Spleen (tissue), 11 donors: ENCODE measurements at regions not wholly inside any gene's neighbourhood (a gene's known extent, or its start where the extent isn't known, plus 50 kb on each side); places are given as distances from the start of the nearest gene placed in this dataset.

ENCODE experiments used
- DNase-seq: peaks from one replicate; pipeline ENCODE4 v3.0.0-alpha.2; 2020
- H3K27ac ChIP-seq, 8 donors: fragments of 200-600 bp; sonication (generic) in 7 of 8; 1 replicate in 4 of 8; 2 replicates in 4 of 8; pipeline versions ENCODE4 v1.5.0 to v1.8.0; 2016 to 2021; ENCODE audit warnings: inconsistent platforms in 4 of 8, mild to moderate bottlenecking in 4 of 8, moderate library complexity in 1 of 8
- H3K27me3 ChIP-seq, 7 donors: fragments of 200-600 bp; sonication (generic) in 6 of 7; replicated peaks in 1 of 7; 1 replicate in 4 of 7; 2 replicates in 3 of 7; pipeline versions ENCODE4 v1.5.0 to v1.8.0; 2016 to 2021; ENCODE audit warnings: inconsistent platforms in 3 of 7, mild to moderate bottlenecking in 1 of 7
- H3K36me3 ChIP-seq, 6 donors: fragments of 200-600 bp; sonication (generic) in 5 of 6; 1 replicate in 4 of 6; 2 replicates in 2 of 6; pipeline versions ENCODE4 v1.5.0 to v1.8.0; 2016 to 2021; ENCODE audit warnings: inconsistent platforms in 2 of 6
- H3K4me1 ChIP-seq, 6 donors: fragments of 200-600 bp; sonication (generic) in 5 of 6; 1 replicate in 3 of 6; 2 replicates in 3 of 6; pipeline versions ENCODE4 v1.5.0 to v1.8.0; 2016 to 2021; ENCODE audit warnings: inconsistent platforms in 3 of 6
- H3K4me3 ChIP-seq, 8 donors: fragments of 200-600 bp; sonication (generic) in 7 of 8; 1 replicate in 4 of 8; 2 replicates in 4 of 8; pipeline versions ENCODE4 v1.5.0 to v1.8.0; 2016 to 2021; ENCODE audit warnings: inconsistent platforms in 4 of 8, mild to moderate bottlenecking in 4 of 8, moderate library complexity in 2 of 8
- H3K9me3 ChIP-seq, 8 donors: fragments of 200-600 bp; sonication (generic) in 7 of 8; 1 replicate in 4 of 8; 2 replicates in 4 of 8; pipeline versions ENCODE4 v1.5.0 to v1.8.0; 2016 to 2021; ENCODE audit warnings: inconsistent platforms in 4 of 8
- CTCF ChIP-seq, 11 experiments: fragments of 200-600 bp in 7 of 11; fragments of 450-650 bp in 4 of 11; sonication (generic) in 4 of 11; IDR thresholded peaks in 8 of 11; conservative IDR thresholded peaks in 3 of 11; 1 replicate in 7 of 11; 2 replicates in 4 of 11; pipeline versions ENCODE4 v1.4.0 to v1.8.0; 2016 to 2021; ENCODE audit warnings: antibody characterized with exemption in 11 of 11, inconsistent platforms in 4 of 11, mild to moderate bottlenecking in 1 of 11
- POLR2A ChIP-seq, 3 donors: fragments of 450-650 bp; IDR thresholded peaks; one replicate each; pipeline ENCODE4 v1.5.1; 2017; ENCODE audit warnings: antibody characterized with exemption in 3 of 3, mild to moderate bottlenecking in 1 of 3
- POLR2AphosphoS5 ChIP-seq, 3 donors: sonication (generic); formaldehyde crosslinking; IDR thresholded peaks; one replicate each; pipeline ENCODE4 v1.5.1; 2017; ENCODE audit warnings: antibody characterized with exemption in 3 of 3
- WGBS, 5 donors: extraction: QIAGEN DNeasy Blood & Tissue Kit in 3 of 5; methylation state at CpG; one replicate each; pipeline versions ENCODE4 v1.1.5 to v1.1.7; 2013 to 2018; 5-methylcytosine and 5-hydroxymethylcytosine counted together
- intact Hi-C: fragments of 100-400 bp; cut with DNase I; formaldehyde crosslinking; loops from one replicate; pipeline ENCODE4 v1.15.0; 2023; ENCODE audit warnings: low total_unique reads
- donor health status: healthy with polysubstance abuse.
- donor health status: DM: no; HTN: no; CAD: no; lungs with moderate emphysema.
- donor health status: DM: no; HTN: no; CAD: no.
- donor health status: Bipolar disorder and iron deficiency.
- donor health status: healthy.
- donor health status: DM: no; HTN: no; CAD: no.
- donor health status: DM: yes; HTN: yes; CAD: no.

- Histone ChIP-seq H3K27ac (no peak overlapping the region), H3K36me3 (no peaks in the 10 kb centered on the region), H3K27me3 (no peaks in the 10 kb centered on the region), H3K4me1 (no peaks in the 10 kb centered on the region), H3K4me3 (no peak overlapping the region), H3K9me3 (peaks cover 0 to 7% (median 0%) of the 10 kb centered on the region in 8 donors)
- TF ChIP-seq POLR2A (IDR thresholded peaks at IDR 0.05) (no peak), CTCF (IDR thresholded peaks at IDR 0.05 in 8 of 11, conservative IDR thresholded peaks at IDR 0.05 in 3 of 11) (no peak), POLR2AphosphoS5 (IDR thresholded peaks at IDR 0.05) (no peak)
- WGBS, 5 donors, result 88 to 97% (median 90%) methylated on average over 2 of the region's 2 CpGs
- intact Hi-C loops, result no loop called here
- no peak for DNase-seq
Measured at GRCh38 chr13:107568181-107568580, 647.2 kb downstream of the LIG4 start.

- peaks cover 0 to 4% (median 0%) of the 10 kb centered on the region in 8 donors for H3K9me3 ChIP-seq
- no peak overlapping the region for H3K27ac ChIP-seq
- no peaks in the 10 kb centered on the region for H3K36me3 ChIP-seq
- no peak for DNase-seq
- TF ChIP-seq POLR2AphosphoS5 (IDR thresholded peaks at IDR 0.05), result no peak
- TF ChIP-seq CTCF (IDR thresholded peaks at IDR 0.05 in 8 of 11, conservative IDR thresholded peaks at IDR 0.05 in 3 of 11), result no peak
- TF ChIP-seq POLR2A (IDR thresholded peaks at IDR 0.05), result no peak
- 63 to 71% (median 63%) methylated on average over 7 of the region's 7 CpGs for WGBS, 5 donors
- no peaks in the 10 kb centered on the region for H3K4me1 ChIP-seq
- no peak overlapping the region for H3K4me3 ChIP-seq
- intact Hi-C loops, result no loop called here
- no peaks in the 10 kb centered on the region for H3K27me3 ChIP-seq
Measured at GRCh38 chr13:107563099-107563925, 652.0 kb downstream of the LIG4 start.

GRCh38 chr13:107562203-107562602 is 653.1 kb downstream of the LIG4 start:
- no peak for TF ChIP-seq POLR2AphosphoS5 (IDR thresholded peaks at IDR 0.05)
- WGBS, 5 donors, result 72 to 80% (median 74%) methylated on average over 5 of the region's 5 CpGs
- intact Hi-C loops, result no loop called here
- Histone ChIP-seq H3K36me3 (no peaks in the 10 kb centered on the region), H3K9me3 (peaks cover 0 to 4% (median 0%) of the 10 kb centered on the region in 8 donors), H3K27ac (no peak overlapping the region), H3K4me3 (no peak overlapping the region), H3K27me3 (no peaks in the 10 kb centered on the region), H3K4me1 (no peaks in the 10 kb centered on the region)
- DNase-seq, result no peak

GRCh38 chr13:107554460-107554859 is 660.9 kb downstream of the LIG4 start:
- DNase-seq, result no peak
- no peaks in the 10 kb centered on the region for H3K36me3 ChIP-seq
- TF ChIP-seq CTCF (IDR thresholded peaks at IDR 0.05 in 8 of 11, conservative IDR thresholded peaks at IDR 0.05 in 3 of 11), result no peak
- TF ChIP-seq POLR2AphosphoS5 (IDR thresholded peaks at IDR 0.05), result no peak
- TF ChIP-seq POLR2A (IDR thresholded peaks at IDR 0.05), result no peak
- no peak overlapping the region for H3K27ac ChIP-seq
- no peaks in the 10 kb centered on the region for H3K4me1 ChIP-seq
- WGBS, 5 donors, result 71 to 91% (median 80%) methylated on average over 5 of the region's 5 CpGs
- intact Hi-C loops, result no loop called here
- H3K9me3 ChIP-seq, result peaks cover 0 to 7% (median 0%) of the 10 kb centered on the region in 8 donors
- no peaks in the 10 kb centered on the region for H3K27me3 ChIP-seq
- H3K4me3 ChIP-seq, result no peak overlapping the region
